ENCODE measurements at regions not wholly inside any gene's neighbourhood (a gene's known extent, or its start where the extent isn't known, plus 50 kb on each side); places are given as distances from the start of the nearest gene placed in this dataset.

- TF ChIP-seq, protein P1, sequence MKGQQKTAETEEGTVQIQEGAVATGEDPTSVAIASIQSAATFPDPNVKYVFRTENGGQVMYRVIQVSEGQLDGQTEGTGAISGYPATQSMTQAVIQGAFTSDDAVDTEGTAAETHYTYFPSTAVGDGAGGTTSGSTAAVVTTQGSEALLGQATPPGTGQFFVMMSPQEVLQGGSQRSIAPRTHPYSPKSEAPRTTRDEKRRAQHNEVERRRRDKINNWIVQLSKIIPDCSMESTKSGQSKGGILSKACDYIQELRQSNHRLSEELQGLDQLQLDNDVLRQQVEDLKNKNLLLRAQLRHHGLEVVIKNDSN (IDR thresholded peaks at IDR 0.05; ENCODE audit: borderline replicate concordance, low read depth) = no peak
- TF ChIP-seq EP300 (IDR thresholded peaks at IDR 0.05; ENCODE audit: borderline replicate concordance in 1 of 2, low read depth in 1 of 2, low read length in 1 of 2) = no peak
- TF ChIP-seq, protein P2, sequence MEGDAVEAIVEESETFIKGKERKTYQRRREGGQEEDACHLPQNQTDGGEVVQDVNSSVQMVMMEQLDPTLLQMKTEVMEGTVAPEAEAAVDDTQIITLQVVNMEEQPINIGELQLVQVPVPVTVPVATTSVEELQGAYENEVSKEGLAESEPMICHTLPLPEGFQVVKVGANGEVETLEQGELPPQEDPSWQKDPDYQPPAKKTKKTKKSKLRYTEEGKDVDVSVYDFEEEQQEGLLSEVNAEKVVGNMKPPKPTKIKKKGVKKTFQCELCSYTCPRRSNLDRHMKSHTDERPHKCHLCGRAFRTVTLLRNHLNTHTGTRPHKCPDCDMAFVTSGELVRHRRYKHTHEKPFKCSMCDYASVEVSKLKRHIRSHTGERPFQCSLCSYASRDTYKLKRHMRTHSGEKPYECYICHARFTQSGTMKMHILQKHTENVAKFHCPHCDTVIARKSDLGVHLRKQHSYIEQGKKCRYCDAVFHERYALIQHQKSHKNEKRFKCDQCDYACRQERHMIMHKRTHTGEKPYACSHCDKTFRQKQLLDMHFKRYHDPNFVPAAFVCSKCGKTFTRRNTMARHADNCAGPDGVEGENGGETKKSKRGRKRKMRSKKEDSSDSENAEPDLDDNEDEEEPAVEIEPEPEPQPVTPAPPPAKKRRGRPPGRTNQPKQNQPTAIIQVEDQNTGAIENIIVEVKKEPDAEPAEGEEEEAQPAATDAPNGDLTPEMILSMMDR (IDR thresholded peaks at IDR 0.05) = no peak
- TF ChIP-seq RCOR1 (IDR thresholded peaks at IDR 0.05; ENCODE audit: low read length) = no peak
- TF ChIP-seq MEF2A (IDR thresholded peaks at IDR 0.05; ENCODE audit: borderline replicate concordance, low read depth) = no peak
- TF ChIP-seq RFX5 (IDR thresholded peaks at IDR 0.05; ENCODE audit: low read length) = no peak
- TF ChIP-seq, protein P3, sequence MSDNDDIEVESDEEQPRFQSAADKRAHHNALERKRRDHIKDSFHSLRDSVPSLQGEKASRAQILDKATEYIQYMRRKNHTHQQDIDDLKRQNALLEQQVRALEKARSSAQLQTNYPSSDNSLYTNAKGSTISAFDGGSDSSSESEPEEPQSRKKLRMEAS (IDR thresholded peaks at IDR 0.05; ENCODE audit: low read depth) = no peak
- no peak for TF ChIP-seq RXRA (IDR thresholded peaks at IDR 0.05; ENCODE audit: borderline replicate concordance, low read depth)
- TF ChIP-seq ELF1 (IDR thresholded peaks at IDR 0.05) = no peak
Observed at GRCh38 chr3:194993896-194994295, 277.1 kb downstream of the XXYLT1 start.
